ENCODE measurements at regions not wholly inside any gene's neighbourhood (a gene's known extent, or its start where the extent isn't known, plus 50 kb on each side); places are given as distances from the start of the nearest gene placed in this dataset.
"Not testable (repeated sequence)": the region's sequence is repeated elsewhere in the genome, so short reads cannot be mapped to it uniquely, and the experiment has no call there.

GRCh38 chr3:178340506-178340905 lies 195.7 kb upstream of the KCNMB2 start:
- no peak for DNase-seq (ENCODE audit: low read depth in 2 of 2)

DNA sequence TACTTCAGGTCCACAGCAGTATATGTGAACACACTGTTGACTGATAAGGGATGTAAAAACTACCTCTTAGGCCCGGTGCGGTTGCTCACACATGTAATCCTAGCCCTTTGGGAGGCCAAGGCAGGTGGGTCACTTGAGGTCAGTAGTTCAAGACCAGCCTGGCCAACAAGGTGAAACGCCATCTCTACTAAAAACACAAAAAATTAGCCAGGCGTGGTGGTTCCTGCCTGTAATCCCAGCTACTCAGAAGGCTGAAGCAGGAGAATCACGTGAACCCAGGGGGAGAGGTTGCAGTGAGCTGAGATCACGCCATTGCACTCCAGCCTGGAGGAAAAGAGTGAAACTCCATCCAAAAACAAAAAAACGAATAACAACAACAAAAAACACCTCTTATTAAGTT lies 194.6 kb upstream of the KCNMB2 start:
- no peak for DNase-seq (ENCODE audit: low read depth in 2 of 2)

- DNase-seq (ENCODE audit: low read depth in 2 of 2), result no peak
Measured at GRCh38 chr3:178342111-178342510, 194.1 kb upstream of the KCNMB2 start.

GRCh38 chr3:178343433-178344038 lies 192.7 kb upstream of the KCNMB2 start:
- no peak for DNase-seq (ENCODE audit: low read depth in 2 of 2)

GRCh38 chr3:178345944-178346343 lies 190.3 kb upstream of the KCNMB2 start:
- no peak for DNase-seq (ENCODE audit: low read depth in 2 of 2)

DNA sequence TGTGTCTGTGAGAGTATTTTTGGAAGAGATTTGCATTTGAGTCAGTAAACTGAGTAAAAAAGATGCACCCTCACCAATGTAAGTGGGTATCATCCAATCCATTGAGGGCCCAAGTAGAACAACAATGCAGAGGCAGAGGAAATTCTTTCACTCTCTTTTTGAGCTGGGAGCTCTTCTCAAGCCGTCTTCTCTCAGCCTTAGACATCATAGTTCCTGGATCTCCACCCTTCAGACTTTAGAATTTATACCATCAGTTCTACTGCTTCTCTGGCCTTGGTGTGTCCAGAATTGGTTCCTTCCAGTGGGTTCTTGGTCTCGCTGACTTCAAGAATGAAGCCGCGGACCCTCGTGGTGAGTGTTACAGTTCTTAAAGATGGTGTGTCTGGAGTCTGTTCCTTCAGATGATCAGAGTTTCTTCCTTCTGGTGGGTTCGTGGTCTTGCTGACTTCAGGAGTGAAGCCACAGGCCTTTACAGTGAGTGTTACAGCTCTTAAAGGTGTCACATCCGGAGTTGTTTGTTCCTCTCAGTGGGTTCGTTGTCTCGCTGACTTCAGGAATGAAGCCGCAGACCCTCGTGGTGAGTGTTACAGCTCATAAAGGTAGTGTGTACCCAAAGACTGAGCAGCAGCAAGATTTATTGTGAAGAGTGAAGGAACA lies 187.5 kb upstream of the KCNMB2 start:
- DNase-seq (ENCODE audit: low read depth in 2 of 2), result not testable (repeated sequence)

- DNase-seq (ENCODE audit: low read depth in 2 of 2), result not testable (repeated sequence)
Measured at GRCh38 chr3:178349218-178349596, 187.0 kb upstream of the KCNMB2 start.

DNA sequence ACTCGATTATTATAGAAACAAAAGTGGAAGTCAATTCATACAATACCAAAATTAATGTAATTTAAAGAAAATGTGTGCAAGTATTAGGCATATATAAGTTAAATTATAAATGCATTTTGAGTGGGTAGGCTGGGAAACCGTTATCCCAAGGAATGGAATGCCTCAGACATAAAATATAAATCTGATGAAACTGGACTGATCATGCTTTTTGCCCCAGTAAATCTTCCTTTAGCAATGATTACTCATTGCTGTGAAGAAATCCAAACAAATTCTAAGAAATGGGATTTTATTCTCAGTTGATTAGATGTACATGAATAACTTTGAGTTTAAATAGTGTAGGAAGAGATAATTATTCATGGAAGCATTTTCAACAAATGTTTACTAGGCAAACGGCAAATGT lies 185.5 kb upstream of the KCNMB2 start:
- DNase-seq (ENCODE audit: low read depth in 2 of 2), result no peak

DNA sequence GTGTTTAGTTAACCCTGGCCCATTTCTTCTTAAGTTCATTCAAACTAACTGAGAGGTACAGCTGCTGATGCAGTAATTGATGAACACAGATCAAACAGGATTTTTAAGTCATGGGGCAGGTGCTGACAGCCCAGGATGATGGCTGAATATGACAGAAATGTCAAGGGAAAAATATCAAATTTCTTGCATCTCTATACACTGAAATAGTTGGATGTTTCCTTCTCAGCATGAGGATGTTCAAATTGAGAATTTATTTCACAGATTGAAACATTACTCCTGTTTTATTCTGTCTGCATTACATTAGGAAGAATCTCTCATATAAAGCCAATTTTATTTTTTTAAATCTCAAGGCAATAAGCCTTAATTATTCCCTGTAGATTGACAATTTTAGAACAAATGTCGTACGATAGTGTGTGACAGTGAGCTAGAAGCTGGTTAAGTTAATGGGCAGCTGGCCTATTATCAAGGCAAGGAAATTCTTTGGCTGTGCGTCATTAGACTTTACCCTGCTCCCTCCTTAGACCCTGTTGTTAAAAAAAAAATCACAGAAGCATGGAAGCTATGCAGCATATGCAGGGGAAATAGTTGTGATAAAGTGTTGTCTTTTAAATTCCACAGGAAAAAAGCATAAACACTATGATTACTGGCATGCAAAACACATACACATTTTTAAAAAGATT lies 183.8 kb upstream of the KCNMB2 start:
- no peak for DNase-seq (ENCODE audit: low read depth in 2 of 2)

DNA sequence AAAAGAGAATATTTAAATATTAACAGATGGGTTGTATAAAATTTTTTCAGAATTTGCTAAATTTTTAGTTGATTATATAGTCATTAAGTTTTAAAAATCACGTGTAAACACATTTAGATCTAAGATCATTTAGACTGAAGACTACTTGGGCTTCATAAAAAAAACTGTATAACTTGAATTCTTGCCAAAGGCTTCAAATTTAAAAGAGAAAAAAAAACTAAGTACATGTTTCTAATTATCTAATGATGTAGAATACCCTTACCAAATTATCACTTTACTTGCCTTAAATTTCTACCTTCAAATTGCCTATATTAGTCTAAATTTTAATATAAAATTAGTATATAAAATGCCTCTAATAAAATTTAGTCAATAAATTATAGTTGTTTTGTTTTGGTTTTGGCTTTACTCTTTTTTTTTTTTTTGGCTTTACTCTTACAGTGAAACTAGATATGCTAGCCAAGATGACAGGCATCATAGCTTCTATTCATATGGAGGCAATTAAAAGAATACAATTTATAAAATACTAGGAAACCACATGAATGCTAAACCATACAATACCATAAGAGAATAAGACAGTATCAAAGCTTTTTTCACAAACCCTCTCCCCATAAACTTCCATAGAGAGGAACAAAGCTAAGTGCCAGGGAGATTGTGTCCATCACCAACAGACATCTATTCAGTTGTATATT lies 183.1 kb upstream of the KCNMB2 start:
- DNase-seq (ENCODE audit: low read depth in 2 of 2), result no peak

- no peak for DNase-seq (ENCODE audit: low read depth in 2 of 2)
Measured at GRCh38 chr3:178359728-178360127, 176.5 kb upstream of the KCNMB2 start.

DNA sequence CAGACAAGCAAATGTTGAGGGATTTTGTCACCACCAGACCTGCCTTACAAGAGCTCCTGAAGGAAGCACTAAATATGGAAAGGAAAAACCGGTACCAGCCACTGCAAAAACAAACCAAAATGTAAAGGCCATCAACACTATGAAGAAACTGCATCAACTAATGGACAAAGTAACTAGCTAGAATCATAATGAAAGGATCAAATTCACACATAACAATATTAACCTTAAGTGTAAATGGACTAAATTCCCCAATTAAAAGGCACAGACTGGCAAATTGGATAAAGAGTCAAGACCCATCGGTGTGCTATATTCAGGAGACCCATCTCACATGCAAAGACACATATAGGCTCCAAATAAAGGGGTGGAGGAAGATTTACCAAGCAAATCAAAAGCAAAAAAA lies 173.2 kb upstream of the KCNMB2 start:
- DNase-seq (ENCODE audit: low read depth in 2 of 2), result not testable (repeated sequence)

GRCh38 chr3:178367817-178368617 lies 168.2 kb upstream of the KCNMB2 start:
- no peak for DNase-seq (ENCODE audit: low read depth in 2 of 2)

DNA sequence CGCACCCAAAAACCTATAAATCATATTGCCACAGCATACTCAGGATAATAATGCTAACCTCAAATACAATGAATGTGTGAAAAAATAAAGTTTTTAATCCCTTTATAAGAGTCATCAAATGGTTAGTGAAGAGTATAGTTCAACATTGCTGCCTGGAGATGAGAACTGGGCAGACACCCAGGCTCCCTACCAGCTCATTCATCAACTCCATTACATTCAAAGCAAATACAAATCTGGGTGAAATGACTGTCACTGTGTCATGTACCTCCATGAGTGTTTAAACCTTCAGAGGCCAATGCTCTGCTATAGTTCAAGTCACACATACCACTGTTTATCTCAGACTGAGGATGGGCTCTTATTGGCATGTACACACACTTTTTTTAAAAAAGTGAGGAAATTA lies 167.2 kb upstream of the KCNMB2 start:
- no peak for DNase-seq (ENCODE audit: low read depth in 2 of 2)

DNA sequence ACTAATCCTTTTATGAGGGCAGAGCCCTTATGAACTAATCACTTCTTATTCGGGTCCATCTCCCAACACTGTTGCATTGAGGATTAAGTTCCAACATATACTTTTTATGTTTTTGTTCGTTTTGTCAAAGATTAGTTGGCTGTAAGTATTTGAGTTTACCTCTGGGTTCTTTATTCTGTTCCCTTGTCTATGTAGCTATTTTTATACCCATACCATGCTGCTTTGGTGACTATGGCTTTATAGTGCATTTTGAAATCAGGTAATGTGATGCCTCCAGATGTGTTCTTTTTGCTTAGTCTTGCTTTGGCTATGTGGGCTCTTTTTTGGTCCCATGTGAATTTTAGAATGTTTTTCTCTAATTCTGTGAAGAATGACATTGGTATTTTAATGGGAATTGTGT lies 166.4 kb upstream of the KCNMB2 start:
- no peak for DNase-seq (ENCODE audit: low read depth in 2 of 2)

GRCh38 chr3:178370387-178370786 lies 165.8 kb upstream of the KCNMB2 start:
- no peak for DNase-seq (ENCODE audit: low read depth in 2 of 2)

- DNase-seq (ENCODE audit: low read depth in 2 of 2), result no peak
Measured at GRCh38 chr3:178381555-178381954, 154.7 kb upstream of the KCNMB2 start.

- DNase-seq (ENCODE audit: low read depth in 2 of 2), result no peak
Measured at GRCh38 chr3:178381971-178382448, 154.2 kb upstream of the KCNMB2 start.

DNA sequence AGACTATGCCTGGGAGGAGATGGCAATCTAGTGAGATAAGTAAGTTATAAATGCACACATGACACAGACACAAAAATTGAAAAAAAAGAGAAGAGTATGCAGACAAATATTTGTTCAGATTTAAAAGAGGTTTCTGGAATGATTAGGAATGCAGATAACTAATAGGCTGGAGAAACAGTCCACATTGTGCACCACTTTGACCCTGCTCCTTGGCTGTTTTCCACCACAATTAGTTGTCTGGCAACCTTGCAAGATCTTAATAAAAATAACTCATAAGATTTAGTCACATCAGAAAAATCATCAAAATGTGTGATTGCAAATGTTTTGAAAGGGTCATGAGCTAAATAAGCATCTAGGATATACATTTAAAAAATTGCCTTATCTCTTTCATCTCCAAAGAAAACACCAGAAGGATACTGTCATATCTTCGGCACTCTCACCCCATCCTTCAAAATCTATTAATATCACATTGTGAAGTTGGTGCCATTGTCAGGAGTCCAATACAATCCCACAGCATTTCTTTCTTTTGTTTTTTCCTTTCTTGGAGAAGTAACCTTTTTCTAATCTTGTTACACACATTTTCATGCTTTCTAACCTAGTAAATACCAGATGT lies 153.7 kb upstream of the KCNMB2 start:
- no peak for DNase-seq (ENCODE audit: low read depth in 2 of 2)

GRCh38 chr3:178384321-178385230 lies 151.7 kb upstream of the KCNMB2 start:
- DNase-seq (ENCODE audit: low read depth in 2 of 2), result no peak

Measured in stimulated activated CD8-positive, alpha-beta memory T cell treated with anti-CD3 and anti-CD28 coated beads, Interleukin-7, amount 100 ng/mL, for 1 hour (primary cell).